Superior temporal gyrus (tissue), 1 donor: ENCODE measurements at regions not wholly inside any gene's neighbourhood (a gene's known extent, or its start where the extent isn't known, plus 50 kb on each side); places are given as distances from the start of the nearest gene placed in this dataset.

Experiments
- DNase-seq: peaks from one replicate; pipeline ENCODE4 v3.0.0-alpha.2; 2016; ENCODE audit errors: extremely low spot score

DNA sequence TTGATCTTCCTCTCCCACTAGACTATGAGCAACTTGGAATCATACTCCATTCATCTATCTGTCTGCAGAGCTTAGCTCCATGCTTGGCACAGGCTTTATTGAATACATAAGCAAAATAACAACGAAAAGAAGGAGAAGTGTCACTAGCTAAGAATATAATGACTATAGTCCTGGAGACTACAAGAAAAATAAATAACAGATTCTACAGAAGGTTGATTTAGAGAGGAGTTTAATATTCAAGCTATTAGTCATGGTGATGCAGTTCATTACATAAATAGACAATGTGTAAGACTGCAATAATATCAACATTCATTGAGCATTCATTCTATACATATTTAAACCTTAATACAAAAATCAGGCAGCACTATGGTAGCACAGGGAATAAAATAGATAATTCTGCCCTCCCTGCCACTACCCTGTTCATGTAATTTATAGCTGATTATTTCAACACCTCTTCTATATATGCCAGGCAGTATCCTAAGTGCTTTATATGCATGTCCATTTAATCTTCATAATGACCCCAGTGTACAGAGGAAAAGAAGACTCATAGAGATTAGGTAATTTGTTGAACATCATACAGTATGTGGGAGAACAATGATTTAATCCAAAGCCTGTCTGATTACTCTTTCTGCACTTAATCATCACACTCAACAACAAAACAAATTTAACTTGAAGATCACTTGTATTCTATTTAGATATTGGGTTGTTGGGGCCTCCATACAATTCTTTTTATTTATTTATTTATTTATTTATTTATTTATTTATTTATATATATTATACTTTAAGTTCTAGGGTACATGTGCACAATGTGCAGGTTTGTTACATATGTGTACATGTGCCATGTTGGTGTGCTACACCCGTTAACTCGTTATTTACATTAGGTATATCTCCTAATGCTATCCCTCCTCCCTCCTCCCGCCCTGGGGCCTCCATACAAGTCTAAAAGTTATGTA is 165.3 kb downstream of the RNF152 start:
- DNase-seq: no peak

GRCh38 chr18:61724532-61724931 is 168.3 kb downstream of the RNF152 start:
- DNase-seq: no peak

GRCh38 chr18:61722247-61722646 is 170.6 kb downstream of the RNF152 start:
- DNase-seq: no peak

- no peak for DNase-seq
Measured at GRCh38 chr18:61720496-61720895, 172.3 kb downstream of the RNF152 start.

- DNase-seq: no peak
Measured at GRCh38 chr18:61719671-61720070, 173.1 kb downstream of the RNF152 start.

GRCh38 chr18:61718944-61719343 is 173.9 kb downstream of the RNF152 start:
- DNase-seq: no peak

DNA sequence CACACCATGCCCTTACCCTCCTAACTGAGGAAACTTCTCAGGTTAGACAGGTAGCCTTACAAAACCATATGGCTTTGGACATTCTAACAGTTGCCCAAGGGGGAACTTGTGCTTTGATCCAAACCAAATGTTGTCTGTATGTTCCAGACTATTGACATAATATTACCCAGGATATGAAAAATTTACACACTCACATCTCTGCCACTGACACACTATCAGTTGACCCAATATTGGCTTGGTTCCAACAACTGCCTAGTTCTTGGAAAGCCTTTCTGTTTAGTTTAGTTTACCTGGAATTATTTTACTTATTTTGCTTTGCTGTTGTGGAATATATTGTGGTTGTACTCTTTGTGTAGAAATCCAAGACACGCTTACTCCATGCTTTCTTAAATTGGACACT is 178.4 kb downstream of the RNF152 start:
- DNase-seq: no peak

DNA sequence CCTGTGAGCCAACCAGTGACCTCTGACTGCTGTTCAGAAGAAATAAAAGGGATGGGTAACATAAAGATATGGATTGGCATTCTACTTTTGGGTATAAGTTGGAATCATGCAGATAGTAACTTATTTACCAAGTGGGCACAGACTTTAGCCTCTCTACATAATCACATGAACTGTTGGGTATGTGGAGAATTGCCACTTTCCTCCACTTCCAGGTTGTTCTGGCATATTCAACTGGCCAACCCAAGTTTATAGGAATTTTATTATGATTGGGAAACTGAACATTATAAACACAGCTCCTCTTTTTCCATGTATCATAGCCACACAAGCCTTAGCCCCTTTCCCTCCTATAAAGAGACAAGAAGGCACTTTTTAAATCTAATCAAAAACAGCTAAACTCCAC is 179.3 kb downstream of the RNF152 start:
- DNase-seq: no peak

DNA sequence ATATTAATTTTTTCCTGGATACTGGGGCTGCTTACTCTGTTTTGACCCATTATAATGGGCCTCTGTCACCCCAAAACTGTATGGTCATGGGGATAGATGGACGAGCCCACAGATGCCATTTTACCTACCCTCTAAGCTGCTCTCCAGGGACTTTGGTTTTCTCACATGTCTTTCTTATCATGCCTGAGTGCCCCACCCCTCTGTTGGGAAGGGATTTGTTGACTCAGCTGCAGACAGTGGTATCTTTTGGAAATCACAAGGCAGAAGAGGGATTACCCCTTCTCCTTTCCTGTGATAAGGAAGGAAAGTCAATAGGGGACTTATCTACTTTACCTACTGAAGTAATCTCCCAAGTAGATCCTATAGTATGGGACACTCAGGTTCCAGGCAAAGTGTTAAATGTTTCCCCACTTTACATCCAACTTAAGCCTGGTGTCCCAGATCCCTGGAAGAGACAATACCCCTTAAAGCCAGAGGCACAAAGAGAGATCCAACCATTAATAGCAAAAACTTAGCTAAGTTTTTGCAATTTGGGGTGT is 182.7 kb downstream of the RNF152 start:
- no peak for DNase-seq

DNA sequence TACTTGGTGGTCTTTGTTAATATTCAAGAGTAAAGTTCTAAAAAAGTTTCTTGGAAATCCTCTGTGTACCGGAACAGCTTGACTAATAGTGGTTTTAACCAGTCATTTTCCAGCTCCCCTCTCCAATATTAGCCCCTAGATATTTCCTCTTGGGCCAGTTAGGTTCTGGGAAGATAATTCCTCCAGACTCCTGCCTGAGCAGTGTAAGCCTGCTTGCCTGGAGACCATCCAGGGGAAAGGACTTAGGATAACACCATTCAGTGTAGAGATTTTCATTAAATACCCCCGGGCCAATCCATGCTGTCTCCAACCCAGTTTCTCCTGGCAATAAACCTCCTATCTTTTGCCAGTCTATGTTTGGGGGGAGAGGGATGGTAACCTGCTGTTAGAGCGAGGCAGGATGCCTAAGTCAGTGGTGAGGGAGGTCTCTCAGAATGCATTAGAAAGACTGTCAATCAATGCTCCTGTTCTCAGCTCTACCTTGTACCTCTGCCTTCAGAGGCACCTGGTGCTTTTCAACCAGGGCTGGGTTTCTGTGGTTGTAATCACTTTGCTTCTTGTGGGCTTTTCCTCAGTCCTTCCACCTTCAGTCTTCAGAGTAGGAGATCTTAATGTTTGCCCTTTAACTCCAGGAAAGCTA is 186.4 kb downstream of the RNF152 start:
- no peak for DNase-seq

- no peak for DNase-seq
Measured at GRCh38 chr18:61703508-61703907, 189.3 kb downstream of the RNF152 start.

DNA sequence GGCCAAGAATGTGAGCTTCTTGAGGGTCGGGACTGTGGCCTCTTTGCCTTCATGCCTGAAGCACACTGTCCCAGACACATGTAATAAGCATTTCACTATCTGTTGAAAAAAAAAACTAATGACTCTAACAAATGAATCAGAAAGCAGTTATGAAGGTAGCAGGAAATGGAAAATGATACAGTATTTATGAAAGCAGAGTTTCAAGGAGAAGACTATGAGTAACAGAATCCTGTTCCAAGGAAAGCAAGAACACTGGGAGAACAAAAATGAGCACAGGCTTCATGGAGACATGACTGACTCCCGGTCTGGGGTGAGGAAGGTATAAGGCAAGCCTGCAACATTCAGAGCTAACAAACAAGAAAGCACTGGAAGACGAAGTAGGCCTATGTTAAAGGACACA is 190.8 kb downstream of the RNF152 start:
- DNase-seq: no peak

DNA sequence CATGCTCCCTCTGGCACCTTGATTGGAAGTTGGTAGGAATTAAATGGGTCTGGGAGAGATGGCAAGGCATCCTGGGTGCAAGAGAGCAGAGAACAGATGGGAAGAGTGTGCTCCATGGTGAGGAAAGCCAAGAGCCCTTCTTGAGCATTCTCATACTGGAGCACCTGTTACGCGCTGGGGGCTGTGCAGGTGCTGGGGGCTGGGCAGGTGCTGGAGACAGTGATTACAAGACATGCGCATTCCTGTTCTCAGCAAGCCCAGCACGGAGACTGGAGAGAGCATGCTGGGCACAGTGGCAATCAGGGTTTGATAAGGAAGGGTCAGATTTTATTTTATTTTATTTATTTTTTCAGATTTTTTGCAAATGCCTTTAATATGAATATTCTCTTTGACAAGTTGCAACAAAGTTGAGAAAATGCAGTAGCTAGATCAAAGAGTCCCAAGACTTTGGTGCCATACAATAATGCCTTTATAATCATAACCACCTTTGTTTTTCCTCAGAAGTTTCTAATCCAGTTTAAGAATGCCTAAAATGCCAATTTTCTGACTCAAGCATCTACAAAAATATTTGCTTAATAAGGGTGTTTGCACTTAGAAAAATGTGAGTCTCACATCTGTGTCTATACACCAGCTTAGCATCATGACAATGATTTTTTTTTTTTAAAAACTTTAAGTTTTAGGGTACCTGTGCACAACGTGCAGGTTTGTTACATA is 193.3 kb downstream of the RNF152 start:
- no peak for DNase-seq

- no peak for DNase-seq
Measured at GRCh38 chr18:61697306-61697909, 195.4 kb downstream of the RNF152 start.

DNA sequence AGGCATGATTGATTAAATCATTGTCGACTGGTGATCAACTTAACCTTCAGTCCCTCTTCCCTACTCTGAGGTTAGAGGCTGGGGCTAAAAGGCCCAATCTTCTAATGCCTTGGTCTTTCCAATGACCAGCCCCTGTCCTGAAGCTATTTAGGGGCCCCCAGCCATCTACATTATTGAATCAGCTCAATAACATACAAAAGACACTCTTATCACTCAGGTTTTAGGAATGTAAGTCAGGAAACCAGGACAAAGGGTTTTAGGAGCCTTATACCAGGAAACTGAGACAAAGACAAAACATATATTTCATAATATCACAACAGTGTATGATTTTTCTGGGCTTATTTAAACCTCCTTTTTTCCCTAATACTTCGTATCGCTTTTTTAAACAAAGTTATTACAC is 198.6 kb downstream of the RNF152 start:
- no peak for DNase-seq

- no peak for DNase-seq
Measured at GRCh38 chr18:61690418-61691138, 202.2 kb downstream of the RNF152 start.

GRCh38 chr18:61687317-61687716 is 205.5 kb downstream of the RNF152 start:
- no peak for DNase-seq

DNA sequence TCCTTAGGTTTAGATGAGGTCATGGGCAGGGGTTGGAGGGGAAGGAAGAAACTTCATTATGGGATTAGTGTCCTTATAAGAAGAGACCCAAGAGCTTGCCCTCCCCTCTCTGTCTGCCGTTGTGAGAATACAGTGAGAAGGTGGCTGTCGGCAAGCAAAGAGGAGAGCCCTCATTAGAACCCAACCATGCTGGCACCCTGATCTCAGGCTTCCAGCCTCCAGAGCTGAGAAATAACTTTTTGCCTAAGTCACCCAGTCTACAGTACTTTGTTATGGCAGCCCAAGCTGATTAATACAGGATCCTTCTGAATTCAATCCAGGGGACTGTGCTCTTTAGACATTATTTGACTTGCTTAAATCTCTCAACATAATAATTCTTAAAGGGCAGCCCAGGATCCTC is 209.0 kb downstream of the RNF152 start:
- DNase-seq: no peak

DNA sequence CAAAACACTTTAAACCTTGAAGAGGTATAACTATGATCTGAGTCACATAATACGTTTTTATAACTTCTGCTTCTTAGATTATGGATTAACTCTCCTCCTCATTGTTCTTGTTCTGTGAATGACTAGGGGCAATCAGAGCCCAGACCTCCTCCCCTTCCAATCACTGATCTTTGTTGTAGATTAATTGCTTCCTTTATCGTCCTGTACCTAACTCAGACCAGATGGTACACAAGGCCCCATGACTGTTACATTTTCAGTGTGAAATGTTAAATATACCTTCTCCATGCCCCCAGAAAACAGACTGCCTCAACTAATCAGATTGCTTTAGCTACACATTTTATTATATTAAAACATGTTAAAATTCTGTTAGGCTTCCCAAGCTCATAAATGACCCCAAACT is 211.7 kb downstream of the RNF152 start:
- DNase-seq: no peak

GRCh38 chr18:61679836-61680235 is 213.0 kb downstream of the RNF152 start:
- DNase-seq: no peak

- no peak for DNase-seq
Measured at GRCh38 chr18:61677435-61677970, 215.3 kb downstream of the RNF152 start.
